Memory B cell (primary cell): ENCODE measurements at regions not wholly inside any gene's neighbourhood (a gene's known extent, or its start where the extent isn't known, plus 50 kb on each side); places are given as distances from the start of the nearest gene placed in this dataset.

ENCODE experiments used
- ATAC-seq: fragments of 150-1000 bp; cut with Tn5 transposase; 2 replicates; pipeline ENCODE4 v1.10.0; 2021; ENCODE audit warnings: low read depth, mild to moderate bottlenecking, moderate library complexity
- DNase-seq, 2 donors: peaks; one replicate each; pipeline ENCODE4 v3.0.0; 2022; ENCODE audit warnings: low spot score in 2 of 2
- H3K27ac Mint-ChIP-seq: one replicate; pipeline ENCODE4 v1.8.0; 2022; ENCODE audit warnings: mild to moderate bottlenecking, moderate library complexity, mixed read lengths
- H3K27me3 Mint-ChIP-seq: one replicate; pipeline ENCODE4 v1.8.0; 2022; ENCODE audit warnings: mixed read lengths
- H3K36me3 Mint-ChIP-seq: one replicate; pipeline ENCODE4 v1.8.0; 2022; ENCODE audit warnings: mild to moderate bottlenecking, mixed read lengths
- H3K4me1 Mint-ChIP-seq: one replicate; pipeline ENCODE4 v1.8.0; 2022; ENCODE audit warnings: mixed read lengths
- H3K4me3 Mint-ChIP-seq: one replicate; pipeline ENCODE4 v1.8.0; 2022; ENCODE audit warnings: mild to moderate bottlenecking, moderate library complexity, mixed read lengths
- H3K9me3 Mint-ChIP-seq: one replicate; pipeline ENCODE4 v1.8.0; 2022; ENCODE audit warnings: mixed read lengths

DNA sequence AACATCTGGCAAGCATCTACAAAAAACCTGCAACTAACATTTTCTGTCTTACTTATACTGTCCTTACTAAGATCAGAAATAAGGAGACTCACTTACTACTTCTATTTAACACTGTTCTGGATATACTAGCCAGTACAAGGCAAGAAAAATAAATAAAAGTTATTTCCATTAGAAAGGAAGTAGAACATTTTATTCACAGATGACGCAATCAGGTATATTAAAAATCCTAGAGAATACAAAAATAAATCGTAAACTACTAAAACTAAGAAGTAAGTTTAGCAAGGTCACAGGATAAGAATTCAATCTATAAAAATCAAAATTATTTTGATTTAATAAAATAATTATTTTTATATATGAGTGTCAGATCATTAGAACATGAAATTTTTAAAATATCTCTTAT lies 264.6 kb downstream of the BARHL2 start:
- Mint-ChIP-seq H3K27me3 (no peaks in the 10 kb centered on the region), H3K4me3 (no peak overlapping the region), H3K27ac (no peak overlapping the region), H3K9me3 (no peaks in the 10 kb centered on the region), H3K4me1 (no peaks in the 10 kb centered on the region), H3K36me3 (no peaks in the 10 kb centered on the region)
- ATAC-seq, result no peak
- DNase-seq, result no peak

DNA sequence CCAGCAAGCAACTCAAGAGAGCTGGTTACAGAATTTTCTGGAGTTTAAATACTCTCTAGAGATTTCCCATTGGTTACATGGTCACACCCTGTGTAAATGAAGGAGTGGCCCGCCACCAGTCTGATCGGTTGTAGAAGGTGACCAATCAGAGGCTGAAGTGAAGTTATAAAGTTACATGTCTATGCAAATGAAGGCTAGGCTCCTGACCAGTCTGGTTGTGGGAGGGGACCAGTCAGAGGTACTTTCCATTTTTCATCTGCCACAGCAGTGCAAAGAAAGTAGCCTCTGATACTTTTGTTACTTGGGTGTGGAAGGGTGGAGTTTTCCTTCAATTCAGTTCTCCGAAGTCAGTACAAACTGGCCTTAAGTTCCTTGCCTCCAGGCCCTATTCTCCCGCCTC lies 273.7 kb downstream of the BARHL2 start:
- no peak for DNase-seq
- ATAC-seq, result no peak
- Mint-ChIP-seq H3K9me3 (peaks cover 3% of the 10 kb centered on the region), H3K36me3 (no peaks in the 10 kb centered on the region), H3K27me3 (no peaks in the 10 kb centered on the region), H3K4me1 (no peaks in the 10 kb centered on the region), H3K27ac (no peak overlapping the region), H3K4me3 (no peak overlapping the region)

DNA sequence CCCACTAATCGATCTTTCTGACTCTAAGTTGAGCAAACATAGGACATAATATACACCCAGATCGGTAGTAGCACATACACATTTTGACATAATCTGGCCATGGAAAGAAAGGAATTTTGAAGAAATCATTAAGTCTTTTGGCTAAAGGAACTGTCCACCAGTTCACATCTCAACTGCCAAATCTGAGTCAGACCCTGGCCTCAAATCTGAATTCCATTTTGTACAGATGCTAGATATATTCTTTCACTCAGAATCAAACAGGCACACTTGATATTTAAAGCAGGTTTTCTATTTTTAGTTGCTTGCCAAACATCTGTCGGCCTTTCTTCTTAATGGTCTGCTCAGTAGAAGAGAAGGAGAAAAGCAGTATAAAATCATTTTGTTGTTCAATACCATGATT lies 281.8 kb downstream of the BARHL2 start:
- H3K9me3 Mint-ChIP-seq, result peaks cover 2% of the 10 kb centered on the region
- no peak overlapping the region for H3K4me3 Mint-ChIP-seq
- ATAC-seq (no peak), DNase-seq (no peak)
- H3K36me3 Mint-ChIP-seq, result no peaks in the 10 kb centered on the region
- no peaks in the 10 kb centered on the region for H3K27me3 Mint-ChIP-seq
- H3K27ac Mint-ChIP-seq, result no peak overlapping the region
- no peaks in the 10 kb centered on the region for H3K4me1 Mint-ChIP-seq

DNA sequence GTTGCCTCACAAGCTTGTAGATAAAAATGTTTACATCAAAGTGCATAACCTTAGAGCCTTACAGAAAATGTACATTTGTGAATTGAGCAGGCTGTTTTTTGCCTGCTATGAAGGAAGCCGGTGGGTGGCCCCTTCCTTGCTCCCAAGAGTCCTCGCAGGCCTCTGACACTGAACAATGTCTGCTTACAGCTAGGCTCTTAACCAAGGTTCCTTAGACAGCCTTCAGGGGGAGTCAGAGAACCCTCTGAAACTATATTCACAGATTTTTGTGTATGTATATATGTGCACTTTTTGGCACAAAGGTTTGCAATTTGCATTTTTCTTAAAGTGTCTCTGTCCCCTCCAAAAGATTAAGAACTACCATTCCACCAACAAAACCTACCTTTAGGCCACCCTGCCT lies 282.6 kb downstream of the BARHL2 start:
- H3K9me3 Mint-ChIP-seq, result peaks cover 2% of the 10 kb centered on the region
- no peaks in the 10 kb centered on the region for H3K36me3 Mint-ChIP-seq
- no peak overlapping the region for H3K4me3 Mint-ChIP-seq
- ATAC-seq (no peak), DNase-seq (no peak)
- no peaks in the 10 kb centered on the region for H3K27me3 Mint-ChIP-seq
- H3K4me1 Mint-ChIP-seq, result no peaks in the 10 kb centered on the region
- no peak overlapping the region for H3K27ac Mint-ChIP-seq

DNA sequence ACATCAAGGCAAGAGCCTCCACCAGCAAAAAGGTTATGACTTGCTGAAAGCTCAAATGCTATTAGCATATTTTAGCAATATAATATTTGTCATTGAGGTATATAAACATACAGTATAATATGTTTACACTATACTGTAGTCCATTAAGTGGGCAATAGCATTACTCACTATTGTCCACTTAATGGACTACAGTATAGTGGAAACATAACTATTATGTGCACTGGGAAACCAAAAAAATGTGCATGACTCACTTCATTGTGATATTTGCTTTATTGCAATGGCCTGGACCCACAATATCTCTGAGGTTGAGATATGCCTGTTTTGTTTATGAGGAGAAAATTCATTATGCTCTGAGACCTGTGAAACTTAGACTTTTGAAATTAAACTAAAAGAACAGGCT lies 300.0 kb downstream of the BARHL2 start:
- H3K4me3 Mint-ChIP-seq, result no peak overlapping the region
- peaks cover 3% of the 10 kb centered on the region for H3K9me3 Mint-ChIP-seq
- peaks cover 3% of the 10 kb centered on the region for H3K27me3 Mint-ChIP-seq
- ATAC-seq, result no peak
- H3K36me3 Mint-ChIP-seq, result no peaks in the 10 kb centered on the region
- no peaks in the 10 kb centered on the region for H3K4me1 Mint-ChIP-seq
- DNase-seq, result no peak
- H3K27ac Mint-ChIP-seq, result no peak overlapping the region

DNA sequence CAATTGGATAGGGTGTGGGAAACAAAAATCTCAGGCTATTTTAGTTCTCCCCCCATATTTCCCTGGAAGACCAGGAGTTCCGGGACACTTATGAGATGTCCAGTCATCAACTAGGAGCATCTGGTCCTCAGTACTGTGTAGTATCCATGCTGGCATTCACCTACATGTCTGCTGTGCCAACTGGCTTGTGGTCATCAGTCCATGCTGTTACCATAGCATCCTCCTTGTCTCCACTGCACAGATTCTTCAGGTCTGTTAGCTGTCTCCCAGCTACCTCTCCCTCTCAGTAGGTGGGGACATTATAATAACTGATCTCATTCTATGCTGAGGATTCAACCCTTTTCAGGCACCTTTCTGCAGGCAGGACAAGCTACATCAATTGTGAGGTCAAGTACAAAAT lies 302.9 kb downstream of the BARHL2 start:
- H3K27me3 Mint-ChIP-seq, result peaks cover 1% of the 10 kb centered on the region
- no peaks in the 10 kb centered on the region for H3K4me1 Mint-ChIP-seq
- ATAC-seq (no peak), DNase-seq (no peak)
- H3K27ac Mint-ChIP-seq, result no peak overlapping the region
- peaks cover 2% of the 10 kb centered on the region for H3K9me3 Mint-ChIP-seq
- H3K4me3 Mint-ChIP-seq, result no peak overlapping the region
- no peaks in the 10 kb centered on the region for H3K36me3 Mint-ChIP-seq

DNA sequence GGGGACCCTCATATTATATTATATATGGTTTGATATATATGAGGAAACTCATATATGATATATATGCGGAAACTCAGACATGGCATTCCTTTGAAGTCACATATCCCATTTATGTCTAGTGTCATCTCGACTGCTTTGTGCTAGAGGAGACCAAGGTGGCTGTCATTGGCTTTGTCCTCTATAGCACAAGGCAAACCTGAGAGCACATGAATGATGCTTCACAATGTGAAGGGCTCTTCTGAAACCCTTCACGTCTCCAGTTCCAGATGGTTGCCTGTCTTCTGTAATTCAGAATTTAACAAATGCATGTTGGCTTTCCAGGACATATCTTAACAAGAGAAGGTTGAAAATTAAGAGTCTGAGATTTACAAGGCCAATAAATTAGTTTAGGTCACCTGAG lies 303.6 kb downstream of the BARHL2 start:
- peaks cover 1% of the 10 kb centered on the region for H3K27me3 Mint-ChIP-seq
- DNase-seq, result no peak
- H3K4me3 Mint-ChIP-seq, result no peak overlapping the region
- H3K9me3 Mint-ChIP-seq, result peaks cover 2% of the 10 kb centered on the region
- no peaks in the 10 kb centered on the region for H3K36me3 Mint-ChIP-seq
- ATAC-seq, result no peak
- no peak overlapping the region for H3K27ac Mint-ChIP-seq
- no peaks in the 10 kb centered on the region for H3K4me1 Mint-ChIP-seq

DNA sequence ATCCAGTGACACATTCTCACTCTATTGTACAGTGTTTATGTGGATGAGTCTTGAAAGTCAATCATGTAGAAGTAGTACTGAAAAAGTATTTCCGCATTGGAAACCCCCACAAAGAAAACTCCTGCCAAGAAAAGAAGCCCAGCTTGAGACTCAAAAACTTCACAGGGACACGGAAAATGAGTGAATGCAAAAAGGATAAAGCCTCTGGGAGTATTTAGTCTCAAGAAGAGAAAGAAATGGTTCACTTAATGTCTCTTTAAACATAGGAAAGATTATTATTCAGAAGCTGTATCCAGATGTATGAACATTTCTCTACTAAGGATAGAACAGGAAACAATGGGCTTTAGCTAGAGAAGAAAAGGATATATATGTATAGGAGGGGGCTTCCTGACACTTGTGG lies 304.5 kb downstream of the BARHL2 start:
- H3K27ac Mint-ChIP-seq, result no peak overlapping the region
- ATAC-seq (no peak), DNase-seq (no peak)
- H3K4me3 Mint-ChIP-seq, result no peak overlapping the region
- H3K27me3 Mint-ChIP-seq, result peaks cover 1% of the 10 kb centered on the region
- H3K9me3 Mint-ChIP-seq, result peaks cover 2% of the 10 kb centered on the region
- H3K36me3 Mint-ChIP-seq, result no peaks in the 10 kb centered on the region
- no peaks in the 10 kb centered on the region for H3K4me1 Mint-ChIP-seq

DNA sequence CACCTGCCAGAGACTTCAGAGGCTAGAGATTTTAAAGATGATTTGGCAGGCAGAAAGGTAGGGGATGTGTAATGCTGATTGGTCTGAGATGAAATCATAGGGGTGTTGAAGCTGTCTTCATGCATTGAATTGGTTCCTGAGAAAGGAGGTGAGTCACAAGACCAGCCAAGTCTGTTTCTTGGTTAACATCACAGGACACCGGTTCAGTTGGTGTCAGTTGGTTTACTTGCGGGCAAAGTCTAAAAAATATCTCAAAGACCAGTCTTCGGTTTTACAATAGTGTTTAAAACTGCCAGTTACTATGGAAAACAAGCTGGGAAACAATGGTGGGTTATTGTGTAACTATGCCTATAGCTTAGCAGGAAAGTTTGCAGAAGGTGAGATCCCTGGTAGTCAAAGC lies 305.9 kb downstream of the BARHL2 start:
- Mint-ChIP-seq H3K27me3 (peaks cover 1% of the 10 kb centered on the region), H3K4me1 (no peaks in the 10 kb centered on the region), H3K27ac (no peak overlapping the region), H3K36me3 (no peaks in the 10 kb centered on the region), H3K4me3 (no peak overlapping the region), H3K9me3 (peaks cover 2% of the 10 kb centered on the region)
- DNase-seq (no peak), ATAC-seq (no peak)

DNA sequence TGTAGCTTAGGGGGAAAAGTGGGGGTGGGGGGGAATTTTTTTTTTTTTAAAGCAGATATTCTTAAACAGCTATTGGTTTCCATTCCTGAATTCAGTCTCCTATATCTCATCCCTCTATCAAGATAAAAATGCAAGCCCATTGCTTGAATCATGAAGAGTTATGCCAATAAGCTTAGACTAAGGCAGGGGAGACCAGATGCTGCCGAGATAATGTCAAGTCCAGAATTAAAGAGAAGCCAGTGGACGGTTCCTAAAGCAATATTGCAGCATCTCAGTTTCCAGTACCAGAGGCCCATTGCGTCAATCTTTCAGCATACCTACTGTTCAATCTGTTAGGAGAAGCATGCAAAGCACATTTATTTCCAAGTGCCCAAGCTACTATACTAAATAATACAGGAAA lies 309.4 kb downstream of the BARHL2 start:
- H3K27me3 Mint-ChIP-seq, result no peaks in the 10 kb centered on the region
- no peaks in the 10 kb centered on the region for H3K4me1 Mint-ChIP-seq
- ATAC-seq, result no peak
- H3K36me3 Mint-ChIP-seq, result no peaks in the 10 kb centered on the region
- no peak overlapping the region for H3K4me3 Mint-ChIP-seq
- no peak for DNase-seq
- no peaks in the 10 kb centered on the region for H3K9me3 Mint-ChIP-seq
- no peak overlapping the region for H3K27ac Mint-ChIP-seq

DNA sequence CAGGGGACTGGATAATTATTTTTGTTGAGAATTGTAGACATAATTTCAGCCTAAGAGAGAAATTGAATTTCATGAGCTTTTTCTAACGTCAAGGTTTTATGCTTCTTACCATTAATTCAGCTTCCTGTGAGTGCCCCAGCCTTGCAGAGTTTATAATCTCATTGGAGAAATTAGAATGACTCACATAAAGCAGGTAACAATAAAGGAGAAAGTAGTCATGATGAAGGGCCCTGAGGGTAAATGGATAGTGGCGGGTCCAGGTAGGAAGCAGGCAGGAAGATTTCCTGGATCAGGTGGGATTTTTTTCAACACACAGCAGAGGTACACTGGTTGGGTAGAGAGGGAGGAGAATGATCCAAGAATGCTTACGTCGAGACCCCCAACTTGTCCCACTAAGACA lies 311.4 kb downstream of the BARHL2 start:
- no peak for DNase-seq
- ATAC-seq, result no peak
- H3K36me3 Mint-ChIP-seq, result no peaks in the 10 kb centered on the region

DNA sequence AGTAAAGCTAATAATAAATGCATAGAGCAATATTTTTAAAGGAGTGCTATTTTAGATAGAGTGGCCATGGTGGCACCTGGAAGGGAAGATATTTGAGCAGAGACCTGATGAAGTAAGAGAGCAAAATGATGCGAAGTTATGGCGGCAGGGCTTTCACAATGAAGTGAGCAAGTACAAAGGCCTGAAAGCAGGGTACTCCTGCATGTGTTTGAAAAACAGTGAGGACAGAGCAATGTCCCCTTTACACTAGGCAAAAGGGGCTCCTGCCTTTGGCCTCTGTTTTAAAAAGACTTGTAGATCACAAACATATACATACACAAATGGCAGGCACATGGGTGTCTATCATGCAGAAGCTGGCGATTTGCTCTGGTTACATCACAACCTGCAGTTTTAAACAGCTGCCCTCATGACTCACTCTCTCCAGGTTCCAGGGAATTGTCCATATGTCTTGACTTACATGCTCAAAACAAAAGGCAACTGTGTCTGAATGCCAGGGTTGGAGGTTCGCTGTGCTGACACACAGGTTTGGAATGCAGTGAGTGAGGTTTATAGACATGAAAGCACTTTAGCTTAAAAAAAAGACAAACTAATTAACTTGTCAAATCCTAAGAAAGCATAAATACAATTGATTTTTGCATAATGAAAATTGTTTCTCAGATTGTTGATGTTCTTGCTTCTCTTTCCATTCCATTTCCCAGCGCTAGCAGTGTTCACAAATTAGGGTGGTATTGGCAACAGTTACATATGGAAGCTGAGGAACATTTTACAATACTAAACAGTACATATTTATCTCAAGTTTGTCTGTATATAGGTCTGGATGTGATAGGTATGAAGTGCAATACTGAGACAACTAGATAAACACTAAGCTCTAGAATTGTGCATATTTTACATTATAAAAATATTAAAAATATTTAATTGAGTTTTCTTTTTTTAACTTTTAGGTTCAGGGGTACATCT lies 313.9 kb downstream of the BARHL2 start:
- H3K36me3 Mint-ChIP-seq, result no peaks in the 10 kb centered on the region
- no peaks in the 10 kb centered on the region for H3K4me1 Mint-ChIP-seq
- no peak overlapping the region for H3K4me3 Mint-ChIP-seq
- H3K27me3 Mint-ChIP-seq, result no peaks in the 10 kb centered on the region
- ATAC-seq (no peak), DNase-seq (no peak)
- H3K27ac Mint-ChIP-seq, result no peak overlapping the region
- no peaks in the 10 kb centered on the region for H3K9me3 Mint-ChIP-seq

More for the DNA sequence above, 311.4 kb downstream of the BARHL2 start:
- H3K9me3 Mint-ChIP-seq, result no peaks in the 10 kb centered on the region
- no peaks in the 10 kb centered on the region for H3K27me3 Mint-ChIP-seq
- H3K4me3 Mint-ChIP-seq, result no peak overlapping the region
- H3K27ac Mint-ChIP-seq, result no peak overlapping the region
- H3K4me1 Mint-ChIP-seq, result no peaks in the 10 kb centered on the region

DNA sequence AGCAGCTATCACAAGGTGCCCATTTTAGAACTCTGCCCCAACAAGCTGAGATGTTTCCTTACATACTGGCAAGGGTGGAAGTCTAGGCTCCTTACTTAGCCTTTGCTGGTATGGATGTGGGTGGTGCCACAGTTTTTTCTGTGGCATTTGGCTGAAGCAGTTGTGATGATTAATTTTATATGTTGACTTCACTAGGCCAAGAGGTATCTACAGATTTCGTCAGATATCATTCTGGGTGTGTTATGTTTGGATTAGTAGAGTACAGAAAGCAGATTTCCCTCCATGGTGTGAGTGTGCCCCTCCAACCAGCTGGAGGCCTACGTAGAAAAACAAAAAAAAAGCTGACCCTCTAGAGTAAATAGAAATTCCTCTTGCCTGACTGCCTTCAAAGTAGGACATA lies 317.0 kb downstream of the BARHL2 start:
- no peak overlapping the region for H3K4me3 Mint-ChIP-seq
- H3K27me3 Mint-ChIP-seq, result no peaks in the 10 kb centered on the region
- no peak for ATAC-seq
- H3K27ac Mint-ChIP-seq, result no peak overlapping the region
- no peaks in the 10 kb centered on the region for H3K36me3 Mint-ChIP-seq
- no peaks in the 10 kb centered on the region for H3K4me1 Mint-ChIP-seq
- no peaks in the 10 kb centered on the region for H3K9me3 Mint-ChIP-seq
- DNase-seq, result no peak

DNA sequence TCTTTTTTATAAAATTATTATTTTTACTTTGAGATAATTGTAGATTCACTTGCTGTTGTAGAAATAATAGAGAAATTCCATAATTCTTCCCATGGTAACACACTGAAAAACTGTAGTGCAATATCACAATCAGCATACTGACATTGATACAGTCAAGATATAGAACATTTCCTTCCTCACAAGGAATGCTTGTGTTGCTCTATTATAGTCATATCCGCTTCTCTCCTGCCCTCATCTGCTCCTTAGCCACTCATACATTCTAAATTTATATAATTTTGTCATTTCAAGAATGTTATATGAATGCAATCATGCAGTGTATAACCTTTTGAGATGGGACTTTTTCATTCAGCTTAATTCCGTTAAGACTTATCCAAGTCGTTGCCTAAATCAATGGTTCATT lies 320.2 kb downstream of the BARHL2 start:
- DNase-seq (no peak), ATAC-seq (no peak)
- Mint-ChIP-seq H3K36me3 (no peaks in the 10 kb centered on the region), H3K27me3 (no peaks in the 10 kb centered on the region), H3K9me3 (peaks cover 3% of the 10 kb centered on the region), H3K27ac (no peak overlapping the region), H3K4me1 (no peaks in the 10 kb centered on the region), H3K4me3 (no peak overlapping the region)

DNA sequence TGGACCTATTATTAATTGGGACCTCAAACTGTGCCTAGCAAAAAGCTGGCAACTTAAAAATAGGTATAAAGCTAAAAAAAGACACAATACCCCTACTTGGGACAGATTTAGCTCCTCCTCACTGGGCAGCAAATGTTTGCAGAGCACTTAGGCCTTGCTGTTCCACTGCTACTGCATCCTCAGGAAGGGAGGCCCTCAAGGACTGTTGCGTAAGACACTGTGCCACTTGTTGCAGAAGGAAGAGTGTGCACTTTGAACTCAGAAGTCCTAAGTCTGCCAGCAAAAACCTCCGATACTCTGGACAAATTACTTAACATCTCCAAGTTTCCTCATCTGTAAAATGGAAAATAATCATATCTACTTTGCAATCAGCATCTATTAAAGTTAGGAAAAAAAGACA lies 322.9 kb downstream of the BARHL2 start:
- H3K4me3 Mint-ChIP-seq, result no peak overlapping the region
- no peaks in the 10 kb centered on the region for H3K36me3 Mint-ChIP-seq
- DNase-seq (no peak), ATAC-seq (no peak)
- peaks cover 3% of the 10 kb centered on the region for H3K9me3 Mint-ChIP-seq
- no peaks in the 10 kb centered on the region for H3K4me1 Mint-ChIP-seq
- H3K27me3 Mint-ChIP-seq, result no peaks in the 10 kb centered on the region
- H3K27ac Mint-ChIP-seq, result no peak overlapping the region
